Femur (tissue), 1 donor: ENCODE measurements at regions not wholly inside any gene's neighbourhood (a gene's known extent, or its start where the extent isn't known, plus 50 kb on each side); places are given as distances from the start of the nearest gene placed in this dataset.

ENCODE experiments used
- DNase-seq: peaks from one replicate; pipeline ENCODE4 v3.0.0-alpha.2; 2017

DNA sequence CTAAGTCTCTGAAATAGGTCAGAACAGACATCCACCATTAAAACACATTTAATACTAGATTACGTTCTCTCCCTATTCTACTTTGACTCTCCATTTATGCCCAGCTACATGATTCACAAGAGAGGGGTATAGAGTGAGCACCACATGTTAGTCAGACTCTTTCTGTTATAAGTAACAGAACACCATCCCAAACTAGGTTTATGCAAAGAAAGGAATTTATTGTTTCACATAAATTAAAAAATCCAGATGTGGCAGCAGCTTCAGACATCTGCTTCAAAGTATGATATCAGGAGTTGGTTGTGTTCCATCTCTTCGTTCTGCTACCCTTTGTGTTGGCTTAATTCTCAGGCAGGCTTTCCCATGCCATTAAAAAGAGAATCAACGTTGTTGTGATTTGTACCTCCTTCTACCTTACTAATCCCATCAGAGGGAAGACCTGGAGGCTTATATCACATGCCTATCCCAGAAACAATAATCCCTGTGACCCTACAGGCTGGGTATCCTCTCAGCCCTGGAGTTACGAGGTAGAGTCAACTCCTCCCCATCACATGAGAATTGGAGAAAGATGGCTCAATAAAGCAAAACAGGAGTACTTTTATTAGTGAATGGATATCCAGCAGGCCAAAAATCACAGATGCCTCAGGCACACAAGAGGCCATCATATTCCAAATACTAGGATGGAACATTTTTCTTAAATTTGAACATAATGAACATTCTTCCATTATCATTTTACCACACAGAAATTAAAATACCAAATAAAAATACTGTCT lies 163.2 kb downstream of the SLC7A11 start:
- no peak for DNase-seq

DNA sequence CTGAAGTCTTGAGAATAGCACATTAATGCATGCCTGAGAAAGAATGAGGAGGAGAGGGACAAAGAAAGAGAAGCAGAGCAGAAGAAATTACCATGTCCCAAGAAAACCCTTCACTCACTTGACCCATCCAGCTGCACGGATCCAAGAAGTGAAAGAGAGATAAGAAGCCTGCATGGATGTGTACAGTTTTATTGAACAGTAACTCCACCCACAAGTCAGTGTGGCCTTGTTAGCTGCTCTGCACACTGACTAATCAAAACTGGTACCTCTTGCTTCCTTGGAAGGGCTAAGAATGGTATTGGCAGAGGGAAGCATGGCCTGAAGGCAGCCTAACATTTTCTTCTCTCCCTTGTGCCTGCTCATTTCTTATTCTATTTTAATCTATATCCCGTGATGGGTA lies 163.9 kb downstream of the SLC7A11 start:
- DNase-seq = no peak

DNA sequence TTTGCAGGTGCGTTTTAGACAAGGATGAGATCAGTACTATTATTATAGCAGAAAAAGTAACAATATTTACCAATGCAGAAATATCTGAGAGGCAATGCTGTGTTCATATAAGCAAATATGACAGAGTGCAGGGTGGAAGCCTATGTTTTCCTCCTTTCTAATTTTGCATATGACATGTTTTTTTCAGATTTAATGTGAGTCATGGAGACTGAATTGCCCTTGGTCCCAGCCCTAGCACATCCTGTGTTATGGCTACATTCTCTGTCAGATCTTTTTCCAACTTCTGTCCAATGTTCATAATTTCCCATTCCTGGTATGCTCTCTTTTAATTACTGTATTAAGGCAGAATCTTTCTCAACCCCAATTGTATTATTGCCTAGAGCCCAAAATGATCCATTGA lies 165.6 kb downstream of the SLC7A11 start:
- no peak for DNase-seq

- DNase-seq = no peak
Measured at GRCh38 chr4:138070816-138071215, 171.3 kb downstream of the SLC7A11 start.

DNA sequence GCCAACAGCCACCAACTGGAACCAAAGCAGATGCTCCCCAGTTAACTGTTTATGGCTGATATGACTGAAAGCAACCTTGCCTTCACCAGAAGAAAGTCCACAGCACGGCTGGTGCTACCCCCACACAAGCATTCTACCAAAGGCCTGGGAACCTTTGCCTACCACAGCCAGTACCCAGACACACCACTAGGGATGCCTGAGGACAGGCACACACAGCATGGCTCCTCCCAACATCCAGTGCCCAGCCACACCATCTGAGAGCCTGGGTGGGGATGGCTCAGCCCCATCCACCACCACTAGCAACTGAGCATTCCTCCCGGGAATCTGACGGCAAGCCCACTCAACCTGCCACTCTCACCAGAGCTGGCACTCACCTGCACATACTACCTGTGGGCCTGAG lies 178.6 kb downstream of the SLC7A11 start:
- no peak for DNase-seq

GRCh38 chr4:138062929-138063328 lies 179.2 kb downstream of the SLC7A11 start:
- DNase-seq = no peak

DNA sequence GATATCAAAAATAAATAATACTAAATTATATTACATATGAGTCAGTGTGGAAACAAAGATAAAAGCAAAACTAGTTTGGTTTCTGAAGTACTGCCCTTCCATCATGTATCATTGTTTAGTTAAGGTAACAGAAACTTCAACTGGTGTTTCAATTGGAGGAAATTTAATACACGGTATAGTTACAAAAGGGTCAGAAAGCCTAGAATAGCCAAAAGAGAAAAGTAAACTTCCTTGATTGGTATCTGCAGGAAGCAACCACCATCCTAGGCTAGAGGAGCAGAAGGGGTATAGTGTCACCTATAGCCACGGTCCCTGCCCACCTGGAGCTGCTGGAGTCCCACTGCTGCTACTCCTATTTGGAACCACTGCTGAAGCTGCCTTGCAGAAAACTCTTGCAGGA lies 185.6 kb downstream of the SLC7A11 start:
- DNase-seq = no peak

DNA sequence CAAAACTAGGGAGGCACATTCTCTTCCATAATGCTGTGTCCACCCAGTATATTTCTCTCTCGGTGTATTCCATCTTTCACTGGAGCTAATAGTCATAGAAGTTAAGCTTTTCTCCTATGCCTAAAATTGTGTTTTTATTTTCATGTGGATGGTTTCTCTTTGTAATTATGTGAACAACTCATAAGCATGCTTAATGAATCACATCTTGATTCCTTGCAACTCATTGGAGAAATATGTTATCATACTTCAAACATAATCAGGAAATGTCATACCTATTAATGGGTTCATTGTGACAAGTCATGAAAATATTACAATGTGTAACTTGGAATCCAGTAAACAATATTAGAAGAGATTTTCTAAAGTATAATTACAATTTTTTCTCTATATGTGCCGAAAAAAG lies 186.3 kb downstream of the SLC7A11 start:
- no peak for DNase-seq

DNA sequence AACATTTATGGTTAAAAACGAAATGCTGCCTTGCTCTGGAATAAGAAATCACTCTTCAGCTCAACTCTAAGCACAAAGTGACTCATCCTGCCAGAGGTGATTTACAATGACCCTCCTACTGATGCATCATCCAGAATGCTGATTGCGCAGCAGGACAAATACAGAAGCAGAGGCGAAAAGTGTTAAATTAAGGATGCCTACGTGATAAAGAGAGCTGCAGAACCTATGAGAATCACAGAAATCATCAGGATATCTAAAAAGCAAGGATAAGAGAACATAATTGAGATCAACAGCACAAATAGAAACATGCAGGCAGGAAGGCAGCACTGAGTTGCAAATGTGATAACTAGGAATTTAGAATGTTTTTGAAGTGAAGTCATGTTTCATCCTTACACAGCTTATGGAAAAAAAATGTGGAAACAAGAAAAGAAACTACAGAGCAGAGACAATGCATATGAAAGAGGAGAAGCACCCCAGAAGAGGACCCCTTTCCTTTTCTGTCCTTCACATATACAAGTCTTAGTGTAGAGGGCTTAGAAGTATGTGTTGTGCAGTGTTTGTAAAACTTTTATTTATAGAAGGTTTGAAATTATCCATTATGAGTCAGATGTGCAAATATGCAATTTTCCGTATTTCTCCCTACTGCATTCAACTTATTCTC lies 188.4 kb downstream of the SLC7A11 start:
- DNase-seq = no peak

DNA sequence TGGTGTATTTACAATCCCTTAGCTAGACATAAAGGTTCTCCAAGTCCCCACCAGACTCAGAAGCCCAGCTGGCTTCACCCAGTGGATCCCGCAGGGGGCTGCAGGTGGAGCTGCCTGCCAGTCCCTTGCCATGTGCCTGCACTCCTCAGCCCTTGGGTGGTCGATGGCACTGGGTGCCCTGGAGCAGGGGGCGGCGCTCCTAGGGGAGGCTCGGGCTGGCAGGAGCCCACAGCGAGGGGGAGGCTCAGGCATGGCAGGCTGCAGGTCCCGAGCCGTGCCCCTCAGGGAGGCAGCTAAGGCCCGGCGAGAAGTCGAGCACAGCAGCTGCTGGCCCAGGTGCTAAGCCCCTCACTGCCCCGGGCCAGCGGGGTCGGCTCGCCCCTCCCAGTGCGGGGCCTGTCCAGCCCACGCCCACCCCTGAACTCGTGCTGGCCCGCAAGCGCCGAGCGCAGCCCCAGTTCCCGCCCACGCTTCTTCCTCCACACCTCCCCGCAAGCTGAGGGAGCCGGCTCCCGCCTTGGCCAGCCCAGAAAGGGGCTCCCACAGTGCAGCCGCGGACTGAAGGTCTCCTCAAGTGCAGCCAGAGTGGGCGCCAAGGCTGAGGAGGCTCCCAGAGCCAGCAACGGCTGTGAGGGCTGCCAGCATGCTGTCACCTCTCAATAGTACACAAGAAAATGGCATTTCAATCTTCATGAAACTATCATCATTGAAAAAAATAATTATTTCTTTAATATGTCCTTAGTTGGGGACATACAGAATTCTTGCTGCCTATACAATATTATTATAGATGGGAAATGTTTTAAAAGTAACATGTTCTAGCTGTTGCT lies 189.1 kb downstream of the SLC7A11 start:
- DNase-seq = no peak

GRCh38 chr4:138051157-138051556 lies 191.0 kb downstream of the SLC7A11 start:
- no peak for DNase-seq

- no peak for DNase-seq
Measured at GRCh38 chr4:138050601-138051000, 191.5 kb downstream of the SLC7A11 start.

GRCh38 chr4:138049355-138049754 lies 192.8 kb downstream of the SLC7A11 start:
- DNase-seq = no peak

DNA sequence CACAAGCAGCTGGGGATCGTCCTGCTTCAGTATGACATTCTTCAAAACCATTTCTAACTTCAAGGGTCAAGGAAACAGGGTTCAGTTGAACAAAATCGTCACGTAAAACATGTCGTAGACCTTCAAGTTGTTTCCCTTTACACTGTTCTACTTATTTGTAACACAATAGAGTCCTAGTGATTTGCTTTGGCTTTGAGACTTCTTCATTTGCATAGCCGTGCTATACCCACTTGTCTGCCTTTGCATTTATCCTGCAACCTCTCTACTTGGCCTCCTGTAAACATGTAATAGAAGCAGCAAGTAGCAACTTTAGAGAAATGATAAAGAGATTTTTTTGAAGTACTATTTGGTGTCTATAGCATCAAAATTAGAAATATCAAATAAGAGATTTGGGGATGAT lies 194.9 kb downstream of the SLC7A11 start:
- DNase-seq = no peak

- DNase-seq = no peak
Measured at GRCh38 chr4:138045036-138045435, 197.1 kb downstream of the SLC7A11 start.

DNA sequence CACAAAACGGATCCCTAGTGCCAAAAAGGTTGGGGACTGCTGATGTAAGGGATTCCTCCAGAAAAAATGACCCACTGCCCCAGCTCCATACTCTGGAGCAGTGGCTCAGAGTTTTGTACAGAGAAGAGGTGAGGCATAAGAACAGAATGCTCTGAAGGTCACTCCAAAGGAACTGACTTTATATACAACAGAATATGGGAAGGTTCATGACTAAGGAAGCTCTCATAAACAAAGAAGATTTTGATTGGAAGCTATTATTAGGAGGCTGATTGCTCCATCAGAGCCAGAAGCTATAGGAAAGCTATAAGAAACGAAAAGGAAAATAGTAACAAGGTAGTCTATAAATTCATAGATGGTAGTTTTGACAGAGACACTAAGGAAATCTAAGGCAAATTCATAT lies 203.1 kb downstream of the SLC7A11 start:
- DNase-seq = no peak

DNA sequence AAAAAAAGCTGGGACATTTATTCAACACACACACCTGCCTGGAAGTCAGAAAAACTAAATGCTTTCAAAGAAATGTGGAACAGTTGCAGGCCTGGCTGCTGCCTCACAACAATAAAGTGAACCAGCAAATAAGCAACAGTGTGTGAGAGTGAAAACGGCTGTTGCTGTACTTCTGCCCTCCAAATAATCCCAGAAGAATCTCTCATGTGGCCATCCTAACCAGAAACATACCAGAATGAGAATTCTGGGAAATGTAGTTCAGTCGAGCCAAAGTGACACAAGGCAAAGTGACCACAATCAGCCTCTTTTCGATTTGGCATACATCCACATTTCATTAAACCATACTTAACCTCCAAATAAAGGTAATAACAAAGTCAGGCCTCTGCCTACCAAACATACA lies 204.5 kb downstream of the SLC7A11 start:
- no peak for DNase-seq

GRCh38 chr4:138035781-138036258 lies 206.3 kb downstream of the SLC7A11 start:
- DNase-seq = no peak

DNA sequence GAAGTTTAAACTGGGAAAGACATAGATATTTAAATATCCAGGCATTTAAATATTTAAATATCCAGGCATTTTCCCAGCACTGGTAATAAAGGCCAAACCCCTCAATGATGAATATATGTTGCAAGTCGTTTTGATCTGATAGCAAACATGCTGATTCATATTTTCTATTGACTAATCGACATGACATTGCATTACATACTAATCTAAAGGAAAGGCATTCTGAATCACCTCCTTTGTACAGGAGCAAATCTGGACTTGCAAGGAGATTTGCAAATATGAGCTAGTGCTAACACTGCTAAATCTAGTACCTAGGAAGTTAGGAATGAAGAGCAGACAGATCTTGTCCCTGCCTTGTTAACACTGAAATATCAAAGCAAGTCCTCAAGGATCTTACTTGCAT lies 207.3 kb downstream of the SLC7A11 start:
- DNase-seq = no peak

- DNase-seq = no peak
Measured at GRCh38 chr4:138032222-138032621, 209.9 kb downstream of the SLC7A11 start.

GRCh38 chr4:138030375-138030774 lies 211.8 kb downstream of the SLC7A11 start:
- DNase-seq = no peak

GRCh38 chr4:138028923-138029322 lies 213.2 kb downstream of the SLC7A11 start:
- DNase-seq = no peak

- DNase-seq = no peak
Measured at GRCh38 chr4:138021139-138021830, 220.9 kb downstream of the SLC7A11 start.
